ENCODE measurements at regions not wholly inside any gene's neighbourhood (a gene's known extent, or its start where the extent isn't known, plus 50 kb on each side); places are given as distances from the start of the nearest gene placed in this dataset.

- TF ChIP-seq EZH2 (IDR thresholded peaks at IDR 0.05; ENCODE audit: borderline replicate concordance) (no peak), CTCF (IDR thresholded peaks at IDR 0.05; ENCODE audit: poor library complexity) (no peak), EZH2phosphoT487 (IDR thresholded peaks at IDR 0.05; ENCODE audit: low read depth, severe bottlenecking, unreplicated experiment) (no peak)
Measured at GRCh38 chr7:20484356-20484755, 131.1 kb upstream of the ABCB5 start.

All from hepatocyte (in vitro differentiated cells).